IMR-90 (cell line): ENCODE measurements at regions not wholly inside any gene's neighbourhood (a gene's known extent, or its start where the extent isn't known, plus 50 kb on each side); places are given as distances from the start of the nearest gene placed in this dataset.

Experiments used
- ATAC-seq: fragments of 200-7000 bp; cut with Tn5 transposase; 2 replicates; pipeline ENCODE4 v1.9.1; 2020; ENCODE audit warnings: low read depth, mild to moderate bottlenecking, moderate library complexity
- BruUV-seq: library from RNA; stranded (reverse); fragments of 400-500 nt; replicated peaks from 2 replicates; lab custom pipeline; 2021; lab: Mats Ljungman, UMichigan
- CTCF ChIA-PET: fragments of 300-600 bp; formaldehyde crosslinking; extraction: SDS; loops from one replicate; lab custom pipeline; 2021; ENCODE audit warnings: antibody characterized with exemption; lab: Yijun Ruan, JAX
- POLR2A ChIA-PET: fragments of 300-600 bp; sonication (Branson Sonifier 250); formaldehyde crosslinking; loops from one replicate; lab custom pipeline; 2022; ENCODE audit warnings: antibody characterized with exemption; ENCODE audit not compliant: unreplicated experiment; lab: Charles Lee
- DNase-seq: peaks from one replicate; pipeline ENCODE4 v3.0.0; 2013
- H2AFZ ChIP-seq: replicated peaks from 2 replicates; pipeline ENCODE3; 2013; ENCODE audit warnings: low read length, mild to moderate bottlenecking; ENCODE audit not compliant: poor library complexity
- H2AK5ac ChIP-seq: 2 replicates; pipeline ENCODE4 v1.6.1; 2013; ENCODE audit warnings: low read depth, low read length, inconsistent platforms
- H2AK9ac ChIP-seq: replicated peaks from 2 replicates; pipeline ENCODE3; 2013; ENCODE audit warnings: mild to moderate bottlenecking, low read depth, low read length, moderate library complexity; ENCODE audit not compliant: poor library complexity
- H2BK120ac ChIP-seq: 2 replicates; pipeline ENCODE4 v1.6.1; 2013; ENCODE audit warnings: low read depth, low read length, inconsistent platforms
- H2BK15ac ChIP-seq: 3 replicates; pipeline ENCODE4 v1.6.1; 2013; ENCODE audit warnings: low read depth, low read length, inconsistent platforms
- H2BK20ac ChIP-seq: 2 replicates; pipeline ENCODE4 v1.6.1; 2013; ENCODE audit warnings: low read depth, mild to moderate bottlenecking, inconsistent platforms, low read length, moderate library complexity
- H2BK5ac ChIP-seq: 2 replicates; pipeline ENCODE4 v1.6.1; 2013; ENCODE audit warnings: mild to moderate bottlenecking, low read depth, low read length, inconsistent platforms; ENCODE audit not compliant: poor library complexity, severe bottlenecking
- H3K14ac ChIP-seq: replicated peaks from 2 replicates; pipeline ENCODE4 v1.6.1; 2013; ENCODE audit warnings: low read depth, low read length, inconsistent platforms
- H3K18ac ChIP-seq: 2 replicates; pipeline ENCODE4 v1.6.1; 2013; ENCODE audit warnings: low read depth, low read length, control low read depth
- H3K23ac ChIP-seq: 2 replicates; pipeline ENCODE4 v1.6.1; 2013; ENCODE audit warnings: low read depth, low read length, inconsistent platforms
- H3K27ac ChIP-seq: 2 replicates; pipeline ENCODE4 v1.5.1; 2013; ENCODE audit warnings: mild to moderate bottlenecking, control low read depth, low read length; ENCODE audit not compliant: insufficient read depth
- H3K27me3 ChIP-seq: 2 replicates; pipeline ENCODE4 v1.6.1; 2013; ENCODE audit warnings: low read length; ENCODE audit not compliant: control insufficient read depth, insufficient read depth
- H3K36me3 ChIP-seq: 2 replicates; pipeline ENCODE4 v1.6.1; 2013; ENCODE audit warnings: low read length, mixed read lengths; ENCODE audit not compliant: control insufficient read depth, insufficient read depth
- H3K4ac ChIP-seq: 2 replicates; pipeline ENCODE4 v1.6.1; 2013; ENCODE audit warnings: low read depth, low read length, inconsistent platforms
- H3K4me1 ChIP-seq: 2 replicates; pipeline ENCODE4 v1.6.1; 2013; ENCODE audit warnings: low read length, mixed read lengths; ENCODE audit not compliant: control insufficient read depth, insufficient read depth
- H3K4me2 ChIP-seq: 2 replicates; pipeline ENCODE4 v1.6.1; 2013; ENCODE audit warnings: low read depth, mild to moderate bottlenecking, control low read depth, low read length, moderate library complexity
- H3K4me3 ChIP-seq: 2 replicates; pipeline ENCODE4 v1.5.1; 2013; ENCODE audit warnings: low read depth, mild to moderate bottlenecking, control low read depth, low read length, moderate library complexity; ENCODE audit not compliant: insufficient read depth
- H3K56ac ChIP-seq: 2 replicates; pipeline ENCODE4 v1.6.1; 2013; ENCODE audit warnings: low read length, inconsistent platforms; ENCODE audit not compliant: insufficient read depth; ENCODE audit errors: extremely low read depth
- H3K79me1 ChIP-seq, 2 experiments: 2 replicates each; pipeline ENCODE4 v1.6.1; 2013; ENCODE audit warnings: low read length in 2 of 2, inconsistent platforms in 1 of 2, low read depth in 1 of 2
- H3K9ac ChIP-seq: 2 replicates; pipeline ENCODE4 v1.6.1; 2013; ENCODE audit warnings: low read depth, low read length, control low read depth
- H3K9me1 ChIP-seq: 2 replicates; pipeline ENCODE4 v1.6.1; 2013; ENCODE audit warnings: low read length, inconsistent platforms; ENCODE audit not compliant: insufficient read depth
- H3K9me3 ChIP-seq: 2 replicates; pipeline ENCODE4 v1.6.1; 2013; ENCODE audit warnings: low read length; ENCODE audit not compliant: control insufficient read depth, insufficient read depth
- H4K20me1 ChIP-seq: 2 replicates; pipeline ENCODE4 v1.6.1; 2013; ENCODE audit warnings: low read length, inconsistent platforms; ENCODE audit not compliant: insufficient read depth
- H4K5ac ChIP-seq: 2 replicates; pipeline ENCODE4 v1.6.1; 2013; ENCODE audit warnings: mild to moderate bottlenecking, low read depth, low read length, control low read depth
- H4K8ac ChIP-seq, 2 experiments: 2 replicates each; pipeline ENCODE4 v1.6.1; 2013; ENCODE audit warnings: low read depth in 2 of 2, low read length in 2 of 2, control low read depth in 1 of 2, inconsistent platforms in 1 of 2
- H4K91ac ChIP-seq: 2 replicates; pipeline ENCODE4 v1.6.1; 2013; ENCODE audit warnings: low read depth, low read length, inconsistent platforms; ENCODE audit not compliant: insufficient read depth
- BHLHE40 ChIP-seq: fragments of 150-350 bp; IDR thresholded peaks from 2 replicates; pipeline ENCODE4 v1.6.1; 2016; ENCODE audit warnings: mild to moderate bottlenecking, low read depth, low read length
- CEBPB ChIP-seq: IDR thresholded peaks from 2 replicates; pipeline ENCODE4 v1.6.1; 2012; ENCODE audit warnings: low read depth, low read length, improper control_type of control experiment
- CHD1 ChIP-seq: IDR thresholded peaks from 2 replicates; pipeline ENCODE4 v1.6.1; 2012; ENCODE audit warnings: low read depth, low read length, improper control_type of control experiment
- FOS ChIP-seq: fragments of 150-350 bp; IDR thresholded peaks from 2 replicates; pipeline ENCODE4 v1.6.1; 2016; ENCODE audit warnings: low read depth, low read length
- MAFK ChIP-seq: IDR thresholded peaks from 2 replicates; pipeline ENCODE4 v1.6.1; 2012; ENCODE audit warnings: low read depth, low read length, improper control_type of control experiment
- MAZ ChIP-seq: IDR thresholded peaks from 2 replicates; pipeline ENCODE4 v1.6.1; 2012; ENCODE audit warnings: low read depth, mild to moderate bottlenecking, low read length, improper control_type of control experiment, moderate library complexity, borderline replicate concordance
- MXI1 ChIP-seq: IDR thresholded peaks from 2 replicates; pipeline ENCODE4 v1.6.1; 2012; ENCODE audit warnings: low read depth, mild to moderate bottlenecking, low read length, moderate library complexity, borderline replicate concordance
- NFE2L2 ChIP-seq: fragments of 150-350 bp; IDR thresholded peaks from 2 replicates; pipeline ENCODE4 v1.6.1; 2016; ENCODE audit warnings: low read depth, mild to moderate bottlenecking, low read length
- RAD21 ChIP-seq: IDR thresholded peaks from 2 replicates; pipeline ENCODE4 v1.6.1; 2012; ENCODE audit warnings: low read length, improper control_type of control experiment
- RCOR1 ChIP-seq: IDR thresholded peaks from 2 replicates; pipeline ENCODE4 v1.6.1; 2012; ENCODE audit warnings: mild to moderate bottlenecking, low read length, improper control_type of control experiment; ENCODE audit not compliant: insufficient replicate concordance
- RFX5 ChIP-seq: IDR thresholded peaks from 2 replicates; pipeline ENCODE4 v1.8.0; 2012; ENCODE audit warnings: low read depth, mild to moderate bottlenecking, low read length, moderate library complexity
- WGBS, 2 experiments: methylation state at CpG; one replicate each; pipeline versions ENCODE4 v1.1.5 to v1.1.7; 2013; ENCODE audit warnings: missing lambda C conversion rate in 2 of 2; ENCODE audit not compliant: insufficient read length in 1 of 2; ENCODE audit errors: extremely low coverage in 2 of 2; 5-methylcytosine and 5-hydroxymethylcytosine counted together
- dilution Hi-C: fragments of 300-500 bp; cut with HindIII; formaldehyde crosslinking; loops from one replicate; pipeline ENCODE4 v1.14.3; 2018; ENCODE audit warnings: low sequenced_read_pairs; ENCODE audit not compliant: unreplicated experiment
- in situ Hi-C: fragments of 300-500 bp; cut with MboI; formaldehyde crosslinking; loops from 3 replicates; pipeline ENCODE4 v1.14.3; 2019; ENCODE audit warnings: low sequenced_read_pairs, inconsistent platforms, mixed read lengths
- intact Hi-C: fragments of 100-400 bp; cut with micrococcal nuclease; formaldehyde crosslinking; loops from 2 replicates; pipeline ENCODE4 v1.10.0; 2022
- TF ChIP-seq, protein P1 (sequence below): fragments of 150-350 bp; IDR thresholded peaks from 2 replicates; pipeline ENCODE4 v1.6.1; 2016; ENCODE audit warnings: low read depth, mild to moderate bottlenecking, low read length, moderate library complexity, borderline replicate concordance
- TF ChIP-seq, protein P2 (sequence below): conservative IDR thresholded peaks from 2 replicates; pipeline ENCODE4 v1.5.1; 2012; ENCODE audit warnings: mild to moderate bottlenecking, low read depth, low read length, improper control_type of control experiment

DNA sequence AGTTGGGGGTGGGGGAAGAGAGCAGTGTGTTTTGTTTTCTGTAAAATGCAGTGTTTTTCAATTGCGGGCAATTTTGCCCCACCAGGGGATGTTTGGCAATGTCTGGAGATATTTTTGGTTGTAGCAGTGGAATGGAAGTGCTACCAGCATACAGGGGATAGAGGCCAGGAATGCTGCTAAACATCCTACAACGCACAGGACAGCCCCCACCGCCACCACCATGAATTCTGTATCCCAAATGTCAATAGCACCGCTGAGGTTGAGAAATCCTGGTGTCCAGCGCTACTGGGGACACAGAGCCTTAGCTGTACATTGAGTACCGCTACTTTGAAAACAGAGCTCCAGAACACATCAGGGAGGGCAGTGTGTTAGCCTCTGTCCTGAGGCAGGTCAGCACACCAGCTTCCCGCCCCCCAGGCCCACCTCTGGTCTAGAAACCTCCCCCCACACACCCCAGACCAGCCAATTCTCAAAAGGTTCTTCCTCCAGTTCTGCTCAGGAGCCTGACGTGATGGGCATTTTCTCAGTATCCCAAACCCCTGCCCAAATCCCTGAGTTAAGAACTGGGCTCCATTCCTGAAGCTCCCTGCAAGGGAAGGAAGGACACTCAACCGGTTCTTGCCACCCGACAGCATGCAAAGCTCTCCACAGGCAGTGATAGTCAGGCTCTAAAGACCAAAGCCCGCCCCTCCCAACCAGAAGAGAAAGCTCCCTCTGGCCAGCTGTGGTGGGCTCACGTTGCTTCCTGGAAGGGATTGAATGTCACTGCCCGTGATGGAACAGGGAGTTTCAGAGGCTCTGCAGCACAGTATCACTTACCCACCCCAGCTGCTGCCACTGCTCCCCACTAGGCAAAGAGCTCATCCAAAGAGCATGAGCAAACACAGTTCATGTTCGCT is 321.5 kb upstream of the JARID2 start:
- no peak overlapping the region for H2AK9ac ChIP-seq
- TF ChIP-seq RAD21 (no peak), RFX5 (no peak), MAZ (no peak), CHD1 (no peak), BHLHE40 (no peak), FOS (no peak), MAFK (no peak), RCOR1 (no peak), CEBPB (no peak), MXI1 (no peak), NFE2L2 (no peak)
- TF ChIP-seq, protein P1, sequence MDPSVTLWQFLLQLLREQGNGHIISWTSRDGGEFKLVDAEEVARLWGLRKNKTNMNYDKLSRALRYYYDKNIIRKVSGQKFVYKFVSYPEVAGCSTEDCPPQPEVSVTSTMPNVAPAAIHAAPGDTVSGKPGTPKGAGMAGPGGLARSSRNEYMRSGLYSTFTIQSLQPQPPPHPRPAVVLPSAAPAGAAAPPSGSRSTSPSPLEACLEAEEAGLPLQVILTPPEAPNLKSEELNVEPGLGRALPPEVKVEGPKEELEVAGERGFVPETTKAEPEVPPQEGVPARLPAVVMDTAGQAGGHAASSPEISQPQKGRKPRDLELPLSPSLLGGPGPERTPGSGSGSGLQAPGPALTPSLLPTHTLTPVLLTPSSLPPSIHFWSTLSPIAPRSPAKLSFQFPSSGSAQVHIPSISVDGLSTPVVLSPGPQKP, result no peak
- TF ChIP-seq, protein P2, sequence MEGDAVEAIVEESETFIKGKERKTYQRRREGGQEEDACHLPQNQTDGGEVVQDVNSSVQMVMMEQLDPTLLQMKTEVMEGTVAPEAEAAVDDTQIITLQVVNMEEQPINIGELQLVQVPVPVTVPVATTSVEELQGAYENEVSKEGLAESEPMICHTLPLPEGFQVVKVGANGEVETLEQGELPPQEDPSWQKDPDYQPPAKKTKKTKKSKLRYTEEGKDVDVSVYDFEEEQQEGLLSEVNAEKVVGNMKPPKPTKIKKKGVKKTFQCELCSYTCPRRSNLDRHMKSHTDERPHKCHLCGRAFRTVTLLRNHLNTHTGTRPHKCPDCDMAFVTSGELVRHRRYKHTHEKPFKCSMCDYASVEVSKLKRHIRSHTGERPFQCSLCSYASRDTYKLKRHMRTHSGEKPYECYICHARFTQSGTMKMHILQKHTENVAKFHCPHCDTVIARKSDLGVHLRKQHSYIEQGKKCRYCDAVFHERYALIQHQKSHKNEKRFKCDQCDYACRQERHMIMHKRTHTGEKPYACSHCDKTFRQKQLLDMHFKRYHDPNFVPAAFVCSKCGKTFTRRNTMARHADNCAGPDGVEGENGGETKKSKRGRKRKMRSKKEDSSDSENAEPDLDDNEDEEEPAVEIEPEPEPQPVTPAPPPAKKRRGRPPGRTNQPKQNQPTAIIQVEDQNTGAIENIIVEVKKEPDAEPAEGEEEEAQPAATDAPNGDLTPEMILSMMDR, result no peak

More for the DNA sequence above, 321.5 kb upstream of the JARID2 start:
- peak overlapping the region; percentile 46 for H3K23ac ChIP-seq
- H2BK5ac ChIP-seq, result no peak overlapping the region
- H2BK20ac ChIP-seq, result peak overlapping the region; percentile 10; the same call in 1 of the 2 replicates
- H3K4me1 ChIP-seq, result peaks cover 16% of the 10 kb centered on the region
- no peaks in the 10 kb centered on the region for H3K27me3 ChIP-seq
- POLR2A ChIA-PET, result no interaction called here
- peak overlapping the region; percentile 54; the same call in 2 of the 3 replicates for H2BK15ac ChIP-seq
- peak overlapping the region; percentile 63 for H3K4ac ChIP-seq
- H2BK120ac ChIP-seq, result peak overlapping the region; percentile 73; the same call in 1 of the 2 replicates
- no peaks in the 10 kb centered on the region for H3K9me3 ChIP-seq
- CTCF ChIA-PET, result no interaction called here
- no peak overlapping the region for H3K56ac ChIP-seq
- in situ Hi-C loops, result no loop called here
- peak overlapping the region; percentile 35; the same call in 1 of the 2 replicates for H4K91ac ChIP-seq
- H3K9me1 ChIP-seq, result peaks cover 14% of the 10 kb centered on the region
- no TSS peak for BruUV-seq
- H3K14ac ChIP-seq, result peak overlapping the region; percentile 65
- peak overlapping the region; percentile 19; the same call in 1 of the 2 replicates for H3K18ac ChIP-seq
- no peak overlapping the region for H3K4me3 ChIP-seq
- H4K8ac ChIP-seq, result peak overlapping the region in 1 of 2 experiments; percentile 41; a peak in 1 of 4 replicates
- WGBS, 2 experiments, result 90% methylated on average over 5 of the region's 14 CpGs; no CpG with 5 or more reads in 1 of the 2 experiments
- ATAC-seq, result peak; percentile 50
- intact Hi-C loops, result loop anchor here (10.0 kb wide), 1 partner anchor 520 kb away; no protein-coding TSS in a partner anchor
- no peaks in the 10 kb centered on the region for H3K79me1 ChIP-seq
- dilution Hi-C loops, result no loop called here
- H2AFZ ChIP-seq, result peak overlapping the region; percentile 80
- peak; percentile 55 for DNase-seq
- H3K27ac ChIP-seq, result peak overlapping the region; percentile 48; the same call in 1 of the 2 replicates
- peak overlapping the region; percentile 30 for H3K4me2 ChIP-seq
- H3K9ac ChIP-seq, result no peak overlapping the region
- H3K36me3 ChIP-seq, result no peaks in the 10 kb centered on the region
- no peak overlapping the region for H4K5ac ChIP-seq
- no peaks in the 10 kb centered on the region for H4K20me1 ChIP-seq
- peak overlapping the region; percentile 56 for H2AK5ac ChIP-seq
